T-helper 22 cell (primary cell): ENCODE measurements at regions not wholly inside any gene's neighbourhood (a gene's known extent, or its start where the extent isn't known, plus 50 kb on each side); places are given as distances from the start of the nearest gene placed in this dataset.

Experiments
- DNase-seq: peaks from one replicate; pipeline ENCODE4 v3.0.0-alpha.2; 2020; ENCODE audit warnings: low read depth

GRCh38 chr3:79872483-79872882 lies 104.7 kb upstream of the ROBO1 start:
- DNase-seq = no peak

DNA sequence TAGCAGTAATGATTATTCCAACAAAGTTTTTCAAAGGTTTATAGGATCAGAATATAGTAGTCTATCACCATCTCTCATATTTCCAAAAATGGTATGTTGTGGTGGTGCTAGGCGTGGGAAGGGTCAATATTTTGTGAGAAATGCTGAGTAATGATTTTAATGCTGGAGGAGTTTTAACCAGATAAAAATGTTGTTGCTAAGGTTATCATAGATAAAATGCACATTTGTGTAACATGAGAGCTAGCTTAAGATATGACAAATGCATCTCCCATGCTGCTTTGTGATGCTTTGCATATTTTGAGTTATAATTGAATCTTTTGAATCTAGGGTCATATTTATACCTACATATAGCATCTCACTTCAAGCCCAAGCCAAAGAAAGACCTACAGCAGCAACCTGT lies 103.9 kb upstream of the ROBO1 start:
- no peak for DNase-seq

- no peak for DNase-seq
These were observed 102.5 kb upstream of the ROBO1 start for GRCh38 chr3:79870313-79870620.

DNA sequence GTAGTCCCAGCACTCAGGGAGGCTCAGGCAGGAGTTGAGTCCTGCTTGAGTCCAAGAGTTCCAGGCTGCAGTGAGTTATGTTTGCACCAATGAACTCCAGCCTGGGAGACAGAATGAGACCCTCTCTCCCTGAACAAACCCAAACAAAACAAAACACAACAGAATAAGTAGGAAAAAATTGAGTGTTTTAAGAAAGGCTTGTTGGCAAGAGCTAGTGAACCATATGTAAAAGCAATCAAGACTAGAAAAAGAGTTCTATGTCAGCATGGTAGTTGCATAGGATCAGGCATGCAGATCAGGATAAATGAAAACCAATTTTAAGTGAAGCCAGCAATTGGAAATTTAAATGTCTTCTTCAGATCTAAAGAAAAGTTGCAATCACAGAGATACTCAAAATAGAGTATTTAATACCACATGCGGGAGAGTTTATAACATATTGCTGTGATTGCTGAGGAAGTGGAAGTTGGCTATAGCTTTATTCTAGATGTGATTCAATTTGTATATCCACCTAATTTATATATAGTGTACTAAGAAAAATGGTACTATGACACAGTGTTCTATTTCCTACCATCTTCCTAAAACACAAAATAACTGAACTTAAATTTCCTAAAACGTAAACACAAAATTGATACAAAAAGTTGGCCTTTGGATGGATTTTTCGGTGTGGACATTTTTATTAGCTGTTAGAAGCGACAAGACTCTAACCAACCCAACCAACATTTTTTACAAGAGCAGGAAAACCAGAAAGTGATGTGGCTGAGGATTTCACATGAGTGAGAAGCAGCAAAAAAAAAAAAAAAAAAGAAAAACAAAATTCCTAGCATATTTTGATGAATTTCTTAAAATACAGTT lies 101.9 kb upstream of the ROBO1 start:
- DNase-seq = no peak

- no peak for DNase-seq
These were observed 98.4 kb upstream of the ROBO1 start for GRCh38 chr3:79866162-79866561.

GRCh38 chr3:79864077-79864476 lies 96.3 kb upstream of the ROBO1 start:
- no peak for DNase-seq

DNA sequence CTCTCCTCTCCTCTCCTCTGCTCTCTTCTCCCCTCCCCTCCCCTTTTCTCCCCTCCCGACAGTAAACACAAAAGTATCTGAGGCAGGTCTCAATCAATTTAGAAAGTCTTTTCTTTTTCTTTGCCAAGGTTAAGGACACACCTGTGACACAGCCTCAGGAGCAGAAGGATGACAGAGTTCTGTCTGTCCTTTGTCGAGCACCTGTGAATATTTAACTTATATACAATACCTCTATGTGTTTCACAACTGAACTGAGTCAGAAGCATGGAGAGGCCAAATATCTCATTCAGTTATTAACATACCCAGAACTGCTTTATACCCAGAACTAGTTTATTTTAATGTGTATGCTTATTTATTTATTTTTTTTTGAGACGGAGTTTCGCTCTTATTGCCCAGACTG lies 81.1 kb upstream of the ROBO1 start:
- DNase-seq = no peak

- no peak for DNase-seq
These were observed 80.1 kb upstream of the ROBO1 start for GRCh38 chr3:79847928-79848327.

GRCh38 chr3:79846148-79846933 lies 78.5 kb upstream of the ROBO1 start:
- no peak for DNase-seq

- no peak for DNase-seq
These were observed 77.7 kb upstream of the ROBO1 start for GRCh38 chr3:79845546-79845945.

- no peak for DNase-seq
These were observed 76.4 kb upstream of the ROBO1 start for GRCh38 chr3:79844176-79844575.

GRCh38 chr3:79843180-79843579 lies 75.4 kb upstream of the ROBO1 start:
- no peak for DNase-seq

DNA sequence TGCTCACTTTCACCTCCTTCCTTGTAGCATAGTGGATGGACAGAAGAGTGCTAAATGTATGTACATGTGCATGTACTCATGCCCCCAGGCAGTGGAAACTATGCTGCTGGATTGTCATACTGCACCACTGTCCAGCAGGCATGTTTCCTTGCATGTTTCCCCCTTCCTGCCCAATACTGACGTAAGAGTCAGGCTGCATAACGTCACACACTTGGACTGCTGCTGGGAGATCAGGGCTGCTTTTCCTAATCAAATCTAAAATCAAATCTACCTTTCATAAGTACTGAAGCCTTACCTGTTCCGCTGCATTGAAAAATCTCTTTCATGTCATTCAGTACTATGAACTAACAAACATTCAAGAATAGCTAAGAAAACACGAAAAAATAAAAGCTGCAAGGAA lies 67.9 kb upstream of the ROBO1 start:
- no peak for DNase-seq

- DNase-seq = no peak
These were observed 56.4 kb upstream of the ROBO1 start for GRCh38 chr3:79824166-79824565.

GRCh38 chr3:79822076-79822475 lies 54.3 kb upstream of the ROBO1 start:
- DNase-seq = no peak

- DNase-seq = no peak
These were observed 52.3 kb upstream of the ROBO1 start for GRCh38 chr3:79820089-79820488.

- no peak for DNase-seq
These were observed 50.2 kb upstream of the ROBO1 start for GRCh38 chr3:79818015-79818414.
